ENCODE measurements at regions not wholly inside any gene's neighbourhood (a gene's known extent, or its start where the extent isn't known, plus 50 kb on each side); places are given as distances from the start of the nearest gene placed in this dataset.

GRCh38 chr1:60581455-60582220, 500.7 kb upstream of the NFIA start:
- no peak overlapping the region for H3K4me3 ChIP-seq (ENCODE audit: low read depth, low read length)
- TF ChIP-seq CTCF (IDR thresholded peaks at IDR 0.05; ENCODE audit: low read depth, low read length): no peak

- TF ChIP-seq CTCF (IDR thresholded peaks at IDR 0.05; ENCODE audit: low read depth, low read length): no peak
Measured at GRCh38 chr1:60577029-60577428, 503.5 kb upstream of the C1orf87 start.

GRCh38 chr1:60575326-60575977, 501.9 kb upstream of the C1orf87 start:
- no peak overlapping the region for H3K4me3 ChIP-seq (ENCODE audit: low read depth, low read length)
- TF ChIP-seq CTCF (IDR thresholded peaks at IDR 0.05; ENCODE audit: low read depth, low read length): no peak

More at GRCh38 chr1:60577029-60577428, 503.5 kb upstream of the C1orf87 start:
- H3K4me3 ChIP-seq (ENCODE audit: low read depth, low read length): no peak overlapping the region

- TF ChIP-seq CTCF (IDR thresholded peaks at IDR 0.05; ENCODE audit: low read depth, low read length): no peak
- no peak overlapping the region for H3K4me3 ChIP-seq (ENCODE audit: low read depth, low read length)
Measured at GRCh38 chr1:60573726-60574409, 500.3 kb upstream of the C1orf87 start.

- no peak overlapping the region for H3K4me3 ChIP-seq (ENCODE audit: low read depth, low read length)
- no peak for TF ChIP-seq CTCF (IDR thresholded peaks at IDR 0.05; ENCODE audit: low read depth, low read length)
Measured at GRCh38 chr1:60573121-60573520, 499.6 kb upstream of the C1orf87 start.

GRCh38 chr1:60572378-60572777, 498.8 kb upstream of the C1orf87 start:
- no peak overlapping the region for H3K4me3 ChIP-seq (ENCODE audit: low read depth, low read length)
- TF ChIP-seq CTCF (IDR thresholded peaks at IDR 0.05; ENCODE audit: low read depth, low read length): no peak

- no peak for TF ChIP-seq CTCF (IDR thresholded peaks at IDR 0.05; ENCODE audit: low read depth, low read length)
- H3K4me3 ChIP-seq (ENCODE audit: low read depth, low read length): no peak overlapping the region
Measured at GRCh38 chr1:60571811-60572210, 498.2 kb upstream of the C1orf87 start.
